ENCODE measurements at regions not wholly inside any gene's neighbourhood (a gene's known extent, or its start where the extent isn't known, plus 50 kb on each side); places are given as distances from the start of the nearest gene placed in this dataset.

DNA sequence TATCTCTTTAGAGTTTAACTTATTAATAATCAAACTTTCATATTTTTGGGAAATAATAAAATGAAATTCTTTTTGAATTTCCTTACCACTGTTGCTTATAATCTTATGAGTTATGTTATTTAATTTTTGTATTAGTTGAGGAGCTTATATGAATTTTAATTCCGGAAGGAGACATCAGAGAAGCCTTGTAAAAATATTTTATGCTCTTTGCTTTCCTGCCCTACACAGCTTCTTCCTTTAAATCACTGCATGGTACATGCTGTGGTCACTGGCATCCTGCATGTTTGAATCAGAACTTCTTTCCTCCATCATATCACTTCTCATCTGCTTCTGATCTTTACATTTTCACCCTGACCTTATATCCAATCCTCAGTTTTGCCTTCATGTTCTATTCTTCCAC, 266.7 kb upstream of the ZSWIM2 start:
- TF ChIP-seq, protein P1, sequence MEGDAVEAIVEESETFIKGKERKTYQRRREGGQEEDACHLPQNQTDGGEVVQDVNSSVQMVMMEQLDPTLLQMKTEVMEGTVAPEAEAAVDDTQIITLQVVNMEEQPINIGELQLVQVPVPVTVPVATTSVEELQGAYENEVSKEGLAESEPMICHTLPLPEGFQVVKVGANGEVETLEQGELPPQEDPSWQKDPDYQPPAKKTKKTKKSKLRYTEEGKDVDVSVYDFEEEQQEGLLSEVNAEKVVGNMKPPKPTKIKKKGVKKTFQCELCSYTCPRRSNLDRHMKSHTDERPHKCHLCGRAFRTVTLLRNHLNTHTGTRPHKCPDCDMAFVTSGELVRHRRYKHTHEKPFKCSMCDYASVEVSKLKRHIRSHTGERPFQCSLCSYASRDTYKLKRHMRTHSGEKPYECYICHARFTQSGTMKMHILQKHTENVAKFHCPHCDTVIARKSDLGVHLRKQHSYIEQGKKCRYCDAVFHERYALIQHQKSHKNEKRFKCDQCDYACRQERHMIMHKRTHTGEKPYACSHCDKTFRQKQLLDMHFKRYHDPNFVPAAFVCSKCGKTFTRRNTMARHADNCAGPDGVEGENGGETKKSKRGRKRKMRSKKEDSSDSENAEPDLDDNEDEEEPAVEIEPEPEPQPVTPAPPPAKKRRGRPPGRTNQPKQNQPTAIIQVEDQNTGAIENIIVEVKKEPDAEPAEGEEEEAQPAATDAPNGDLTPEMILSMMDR (IDR thresholded peaks at IDR 0.05; ENCODE audit: low read length): no peak
- TF ChIP-seq EZH2 (IDR thresholded peaks at IDR 0.05; ENCODE audit: borderline replicate concordance, low read length): no peak
- no peaks in the 10 kb centered on the region for H3K36me3 ChIP-seq (ENCODE audit: insufficient read depth, low read length)
- no peaks in the 10 kb centered on the region for H3K4me1 ChIP-seq (ENCODE audit: insufficient read depth, low read length, severe bottlenecking)
- H4K20me1 ChIP-seq (ENCODE audit: insufficient read depth, low read length): no peaks in the 10 kb centered on the region
- no peaks in the 10 kb centered on the region for H3F3A ChIP-seq (ENCODE audit: insufficient read depth, low read length)
- no peaks in the 10 kb centered on the region for H3K27me3 ChIP-seq (ENCODE audit: insufficient read depth, low read length)
- no peaks in the 10 kb centered on the region for H3K9me2 ChIP-seq (ENCODE audit: low read depth, low read length)
- H3K9ac ChIP-seq (ENCODE audit: low read length): no peak overlapping the region
- H3K4me2 ChIP-seq (ENCODE audit: low read length): no peak overlapping the region
- H3K27ac ChIP-seq (ENCODE audit: low read depth, low read length, poor library complexity, severe bottlenecking): no peak overlapping the region
- no peak overlapping the region for H3K4me3 ChIP-seq (ENCODE audit: low read depth, low read length, poor library complexity, severe bottlenecking)
- no peak overlapping the region for H2AFZ ChIP-seq (ENCODE audit: low read length)
- H3K9me3 ChIP-seq (ENCODE audit: low read length): no peaks in the 10 kb centered on the region
- H3K79me2 ChIP-seq (ENCODE audit: insufficient read depth, low read length): no peaks in the 10 kb centered on the region

DNA sequence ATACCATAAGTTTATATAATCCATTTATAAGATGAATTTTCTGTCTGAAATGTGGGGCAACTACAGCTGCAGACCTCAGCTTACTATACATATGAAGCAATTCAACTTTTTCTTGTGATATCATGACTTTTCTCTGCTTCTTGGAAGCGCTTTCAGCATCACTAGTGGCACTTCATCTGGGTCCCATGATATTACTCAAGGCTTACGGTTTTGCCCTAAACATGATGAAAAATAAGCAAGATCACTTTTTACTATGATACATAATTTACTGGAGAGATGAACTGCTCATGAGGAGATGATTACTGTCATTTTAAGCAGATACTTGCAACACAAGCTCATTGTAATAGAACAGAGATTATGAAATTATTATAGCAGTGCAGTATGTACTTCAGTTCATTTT, 258.0 kb upstream of the ZSWIM2 start:
- H3K4me2 ChIP-seq (ENCODE audit: low read length): no peak overlapping the region
- no peaks in the 10 kb centered on the region for H4K20me1 ChIP-seq (ENCODE audit: insufficient read depth, low read length)
- H3K36me3 ChIP-seq (ENCODE audit: insufficient read depth, low read length): no peaks in the 10 kb centered on the region
- no peaks in the 10 kb centered on the region for H3K9me2 ChIP-seq (ENCODE audit: low read depth, low read length)
- H3K9ac ChIP-seq (ENCODE audit: low read length): no peak overlapping the region
- H3K4me3 ChIP-seq (ENCODE audit: low read depth, low read length, poor library complexity, severe bottlenecking): no peak overlapping the region
- H3K4me1 ChIP-seq (ENCODE audit: insufficient read depth, low read length, severe bottlenecking): no peaks in the 10 kb centered on the region
- TF ChIP-seq, protein P1 (IDR thresholded peaks at IDR 0.05; ENCODE audit: low read length): no peak
- TF ChIP-seq EZH2 (IDR thresholded peaks at IDR 0.05; ENCODE audit: borderline replicate concordance, low read length): no peak
- no peaks in the 10 kb centered on the region for H3F3A ChIP-seq (ENCODE audit: insufficient read depth, low read length)
- no peaks in the 10 kb centered on the region for H3K27me3 ChIP-seq (ENCODE audit: insufficient read depth, low read length)
- H2AFZ ChIP-seq (ENCODE audit: low read length): no peak overlapping the region
- no peaks in the 10 kb centered on the region for H3K9me3 ChIP-seq (ENCODE audit: low read length)
- no peak overlapping the region for H3K27ac ChIP-seq (ENCODE audit: low read depth, low read length, poor library complexity, severe bottlenecking)
- H3K79me2 ChIP-seq (ENCODE audit: insufficient read depth, low read length): no peaks in the 10 kb centered on the region

DNA sequence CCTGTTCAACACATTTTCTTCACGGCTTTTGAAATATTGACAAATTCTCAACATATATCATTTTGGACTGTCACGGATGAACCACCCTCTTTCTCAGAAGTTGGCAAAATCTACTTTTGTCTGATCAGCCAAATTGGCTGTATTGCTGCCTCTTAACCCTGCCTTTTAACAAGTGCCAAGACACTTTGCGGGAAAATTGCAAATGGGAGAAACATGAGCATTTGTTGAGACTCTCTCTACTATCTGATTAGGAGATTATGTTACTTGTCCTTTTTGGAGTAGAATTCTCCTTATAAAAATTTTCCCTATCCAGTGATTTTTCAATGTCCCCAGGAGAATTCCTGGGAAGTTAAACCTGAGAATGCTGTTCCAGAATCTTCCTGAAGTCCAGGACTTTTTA, 256.2 kb upstream of the ZSWIM2 start:
- no peaks in the 10 kb centered on the region for H3F3A ChIP-seq (ENCODE audit: insufficient read depth, low read length)
- no peaks in the 10 kb centered on the region for H3K36me3 ChIP-seq (ENCODE audit: insufficient read depth, low read length)
- no peak overlapping the region for H3K4me3 ChIP-seq (ENCODE audit: low read depth, low read length, poor library complexity, severe bottlenecking)
- no peak overlapping the region for H3K27ac ChIP-seq (ENCODE audit: low read depth, low read length, poor library complexity, severe bottlenecking)
- no peak overlapping the region for H3K4me2 ChIP-seq (ENCODE audit: low read length)
- no peak overlapping the region for H3K9ac ChIP-seq (ENCODE audit: low read length)
- H3K9me2 ChIP-seq (ENCODE audit: low read depth, low read length): no peaks in the 10 kb centered on the region
- H2AFZ ChIP-seq (ENCODE audit: low read length): no peak overlapping the region
- no peaks in the 10 kb centered on the region for H3K27me3 ChIP-seq (ENCODE audit: insufficient read depth, low read length)
- no peaks in the 10 kb centered on the region for H3K79me2 ChIP-seq (ENCODE audit: insufficient read depth, low read length)
- H3K9me3 ChIP-seq (ENCODE audit: low read length): no peaks in the 10 kb centered on the region
- H4K20me1 ChIP-seq (ENCODE audit: insufficient read depth, low read length): no peaks in the 10 kb centered on the region
- TF ChIP-seq EZH2 (IDR thresholded peaks at IDR 0.05; ENCODE audit: borderline replicate concordance, low read length): no peak
- TF ChIP-seq, protein P1 (IDR thresholded peaks at IDR 0.05; ENCODE audit: low read length): no peak
- no peaks in the 10 kb centered on the region for H3K4me1 ChIP-seq (ENCODE audit: insufficient read depth, low read length, severe bottlenecking)
